ENCODE measurements at regions not wholly inside any gene's neighbourhood (a gene's known extent, or its start where the extent isn't known, plus 50 kb on each side); places are given as distances from the start of the nearest gene placed in this dataset.
A peak's percentile ranks its signal among the peaks of the same experiment; 100 is the strongest.

DNA sequence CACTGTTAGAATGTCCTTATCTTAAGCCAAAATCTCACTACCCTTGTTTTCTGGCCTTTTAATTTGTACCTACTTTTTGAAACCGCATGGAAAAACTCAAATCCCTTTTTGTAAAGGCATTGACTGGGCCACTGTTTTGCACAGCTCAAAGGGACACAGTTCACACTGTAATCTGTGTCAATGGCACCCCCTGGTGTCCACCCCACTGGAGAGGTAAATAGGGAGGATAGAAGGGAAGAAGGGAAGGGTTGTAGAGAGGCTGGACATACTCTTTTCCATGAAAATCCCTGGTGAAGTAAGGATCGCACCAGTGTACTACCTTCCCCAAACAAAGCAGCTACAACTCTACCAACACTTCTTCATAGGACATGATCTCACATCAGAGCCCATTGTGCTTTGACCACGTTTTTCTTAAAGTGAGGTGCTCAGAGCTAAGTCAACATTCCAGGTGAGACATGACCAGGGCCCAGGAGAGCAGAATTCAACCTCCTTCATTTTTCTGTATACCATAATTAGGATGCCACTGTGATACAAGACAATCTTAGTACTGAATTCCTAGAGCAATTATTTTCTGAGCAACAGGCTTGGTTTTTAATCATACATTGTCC lies 92.4 kb upstream of the RMDN2 start:
- Mint-ChIP-seq H3K27me3 (ENCODE audit: low read depth) (no peaks in the 10 kb centered on the region; the same call in 1 of the 2 replicates), H3K4me3 (no peak overlapping the region), H3K9me3 (no peaks in the 10 kb centered on the region), H3K27ac (peak overlapping the region in 1 of 3 experiments; percentile 27; a peak in 1 of 7 replicates), H3K36me3 (ENCODE audit: insufficient read depth in 1 of 3, low read depth in 3 of 3) (no peaks in the 10 kb centered on the region), H3K4me1 (peaks cover 2 to 18% of the 10 kb centered on the region in 2 experiments)
- H3K9me3 ChIP-seq (ENCODE audit: control insufficient read depth, low read depth, low read length), result no peaks in the 10 kb centered on the region
- H3K56ac ChIP-seq (ENCODE audit: insufficient read length, low read depth, low read length), result no peak overlapping the region
- H3K4me1 ChIP-seq (ENCODE audit: insufficient read depth, low read length), result no peaks in the 10 kb centered on the region
- H2AFZ ChIP-seq (ENCODE audit: low read length), result no peak overlapping the region
- H3K4me2 ChIP-seq (ENCODE audit: insufficient read depth, insufficient read length, low read length), result no peak overlapping the region
- H3K23ac ChIP-seq (ENCODE audit: insufficient read length, low read depth, low read length), result no peak overlapping the region
- no peak overlapping the region for H3K14ac ChIP-seq (ENCODE audit: insufficient read depth, low read length)
- no peaks in the 10 kb centered on the region for H4K20me1 ChIP-seq (ENCODE audit: control insufficient read depth, insufficient read depth, insufficient read length)
- no peak overlapping the region for H3K4ac ChIP-seq (ENCODE audit: low read depth, low read length)
- H3K79me1 ChIP-seq (ENCODE audit: insufficient read depth, low read depth, low read length, poor library complexity, severe bottlenecking), result no peaks in the 10 kb centered on the region
- H2BK5ac ChIP-seq (ENCODE audit: insufficient read length, low read length), result no peak overlapping the region
- no peak overlapping the region for H3K18ac ChIP-seq (ENCODE audit: insufficient read length, low read depth, low read length)
- WGBS (ENCODE audit: extremely low coverage, insufficient read length, low lambda C conversion rate), result no CpG with 5 or more reads among the region's 3 CpGs
- DNase-seq, result peak; percentile 77
- no peak overlapping the region for H2AK5ac ChIP-seq (ENCODE audit: insufficient read length, low read length)
- no peak overlapping the region for H2BK120ac ChIP-seq (ENCODE audit: low read depth, low read length, poor library complexity, severe bottlenecking)
- no peaks in the 10 kb centered on the region for H3K79me2 ChIP-seq (ENCODE audit: insufficient read depth, low read length)
- H4K91ac ChIP-seq (ENCODE audit: insufficient read length, low read depth, low read length), result no peak overlapping the region
- no peak overlapping the region for H3K27ac ChIP-seq (ENCODE audit: insufficient read length, low read depth, low read length)
- H3K27me3 ChIP-seq (ENCODE audit: insufficient read depth, low read length), result no peaks in the 10 kb centered on the region
- no peaks in the 10 kb centered on the region for H3K23me2 ChIP-seq (ENCODE audit: insufficient read length, low read depth, low read length, poor library complexity, severe bottlenecking)
- H4K5ac ChIP-seq (ENCODE audit: insufficient read length, low read depth, low read length), result no peak overlapping the region
- no peak overlapping the region for H4K8ac ChIP-seq (replicated peaks; ENCODE audit: insufficient read length, low read depth, low read length)
- H2BK15ac ChIP-seq (ENCODE audit: low read depth, low read length), result no peak overlapping the region
- no peak overlapping the region for H2BK12ac ChIP-seq (ENCODE audit: insufficient read length, low read depth, low read length)
- H3K9ac ChIP-seq (ENCODE audit: extremely low read depth, insufficient read length, low read length), result no peak overlapping the region
- no peak overlapping the region for H2BK20ac ChIP-seq (ENCODE audit: low read depth, low read length, poor library complexity, severe bottlenecking)
- no peak overlapping the region for H3T11ph ChIP-seq (ENCODE audit: low read length)
- peak; percentile 84 for TF ChIP-seq CTCF (conservative IDR thresholded peaks at IDR 0.05)
